Daoy (cell line): ENCODE measurements at regions not wholly inside any gene's neighbourhood (a gene's known extent, or its start where the extent isn't known, plus 50 kb on each side); places are given as distances from the start of the nearest gene placed in this dataset.
"Not testable (repeated sequence)": the region's sequence is repeated elsewhere in the genome, so short reads cannot be mapped to it uniquely, and the experiment has no call there.

ENCODE experiments used
- DNase-seq: peaks from one replicate; pipeline ENCODE4 v3.0.0-alpha.2; 2015; ENCODE audit warnings: low read depth

DNA sequence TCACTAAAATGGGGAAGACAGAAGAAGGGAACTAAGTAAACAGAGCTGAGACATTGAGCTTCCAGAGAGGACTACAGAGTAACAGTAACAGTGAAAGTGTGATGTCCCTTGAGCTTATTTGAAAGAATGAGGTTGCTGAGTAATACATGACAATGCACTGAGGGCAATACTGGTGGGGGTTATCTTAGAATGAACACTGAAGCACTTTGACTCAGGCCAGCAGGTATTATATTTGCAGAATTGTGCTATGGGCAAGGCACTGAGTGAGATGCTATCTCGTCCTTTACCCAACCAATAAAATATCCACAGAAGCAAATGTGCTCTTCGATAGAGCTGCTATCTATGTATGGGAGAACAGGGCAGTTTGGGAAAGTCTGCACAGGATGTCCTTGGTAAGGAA lies 133.2 kb downstream of the DISP1 start:
- no peak for DNase-seq

DNA sequence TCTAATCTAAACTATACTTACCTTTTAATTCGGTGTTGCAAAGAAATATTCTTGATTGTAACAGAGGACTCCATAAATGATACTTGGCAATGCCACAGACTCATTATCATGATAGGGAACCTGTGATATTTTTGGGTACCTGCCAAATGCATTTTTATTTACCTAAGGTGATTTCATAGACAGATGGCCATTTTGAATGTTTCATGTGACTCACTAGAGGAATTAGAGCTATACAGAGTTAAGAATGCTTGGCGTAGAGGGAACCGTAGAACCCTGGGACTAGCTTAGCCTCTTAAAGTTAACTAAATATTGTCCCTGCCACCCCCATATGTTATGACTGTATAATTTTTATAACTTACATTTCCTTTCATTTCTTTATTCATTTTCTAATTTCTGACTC lies 136.1 kb downstream of the DISP1 start:
- DNase-seq = peak; percentile 18

DNA sequence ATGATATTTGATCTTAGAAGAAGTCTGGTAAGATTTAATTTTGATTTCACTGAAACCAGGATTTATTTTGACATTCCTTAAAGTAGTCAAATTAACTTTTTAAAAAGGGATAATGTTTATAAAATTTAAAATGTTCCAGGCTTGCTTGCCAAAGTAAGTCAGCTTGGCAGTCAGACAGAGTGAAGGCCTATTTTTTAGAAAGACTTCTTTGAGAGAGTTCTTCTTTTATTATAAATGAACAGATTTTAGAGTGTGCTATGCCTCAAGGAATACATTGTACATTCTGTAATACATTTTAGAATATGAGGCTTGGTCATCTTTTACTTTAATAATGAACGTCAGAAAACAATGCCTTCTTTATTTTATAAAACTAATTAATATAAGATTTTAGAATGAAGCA lies 138.7 kb downstream of the DISP1 start:
- no peak for DNase-seq

DNA sequence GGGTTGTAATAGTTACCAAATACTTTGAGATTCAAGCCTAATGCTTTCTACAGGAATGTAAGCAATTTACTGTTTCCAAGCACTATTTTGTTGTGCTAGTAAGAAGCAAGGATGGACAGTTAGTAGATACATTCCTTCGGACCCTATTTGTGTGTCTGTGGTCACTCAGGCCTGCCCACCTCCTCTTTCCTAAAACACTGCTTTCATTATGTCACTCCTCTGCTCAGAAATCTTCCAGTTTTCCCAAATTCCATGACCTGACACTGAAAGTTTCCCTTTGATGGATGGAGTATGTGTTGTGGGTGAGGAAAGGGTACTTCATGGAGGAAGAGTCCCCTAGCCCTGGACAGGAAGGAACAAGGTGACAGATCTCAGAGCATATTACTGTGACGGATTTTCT lies 141.1 kb downstream of the DISP1 start:
- DNase-seq = no peak

DNA sequence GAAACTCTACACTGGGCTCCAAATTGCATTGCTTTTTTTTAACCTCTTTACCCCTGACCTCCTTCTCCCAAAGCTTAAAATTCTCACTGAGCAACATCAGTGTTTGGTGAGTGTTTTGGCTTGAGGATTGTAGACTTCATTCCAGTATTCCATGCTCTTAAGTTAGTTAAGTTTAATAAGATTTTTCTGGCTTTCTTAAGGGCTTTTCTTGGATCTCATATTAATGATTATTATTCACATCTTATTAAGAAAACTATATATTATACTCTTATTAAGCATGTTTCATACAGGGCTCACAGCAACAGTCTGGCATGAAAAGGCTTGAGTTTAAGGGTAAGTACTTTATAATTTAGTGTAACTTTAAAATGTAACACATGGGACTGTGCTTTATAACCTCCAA lies 141.8 kb downstream of the DISP1 start:
- no peak for DNase-seq

DNA sequence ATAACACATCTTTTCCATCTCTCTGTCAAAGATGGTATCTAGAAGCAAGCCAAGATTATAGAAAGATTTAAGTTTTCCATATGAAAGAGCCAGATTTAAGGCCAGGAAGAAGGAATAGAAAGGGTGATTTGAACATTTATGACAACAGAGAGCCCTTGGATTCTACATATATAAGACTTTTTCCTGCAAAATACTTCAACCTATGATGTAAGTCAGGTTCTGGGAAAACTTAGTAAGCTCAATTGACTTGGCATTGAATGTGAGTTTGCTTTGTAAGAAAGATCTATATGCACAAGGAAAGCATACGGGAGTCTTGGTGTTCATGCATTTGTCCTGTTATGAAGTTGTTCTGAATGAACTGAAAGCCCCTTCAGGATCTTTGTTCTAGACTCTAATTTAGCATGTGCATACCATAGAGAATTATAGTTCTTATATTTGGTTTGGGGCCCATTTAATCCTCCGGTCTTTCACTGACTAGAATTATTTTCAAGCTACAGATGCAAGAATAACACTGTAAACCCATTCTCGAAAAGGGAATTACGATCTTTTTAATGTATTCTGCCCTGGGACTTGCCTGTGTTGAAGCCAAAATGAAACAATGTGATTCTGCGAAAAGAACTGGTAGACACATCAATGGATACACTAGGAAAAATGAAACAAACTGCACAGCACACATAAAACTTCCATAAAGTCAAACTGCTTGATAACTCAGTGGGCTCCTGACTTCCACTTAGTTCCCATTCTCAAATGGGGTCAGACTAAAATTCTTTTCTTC lies 152.8 kb downstream of the DISP1 start:
- no peak for DNase-seq

DNA sequence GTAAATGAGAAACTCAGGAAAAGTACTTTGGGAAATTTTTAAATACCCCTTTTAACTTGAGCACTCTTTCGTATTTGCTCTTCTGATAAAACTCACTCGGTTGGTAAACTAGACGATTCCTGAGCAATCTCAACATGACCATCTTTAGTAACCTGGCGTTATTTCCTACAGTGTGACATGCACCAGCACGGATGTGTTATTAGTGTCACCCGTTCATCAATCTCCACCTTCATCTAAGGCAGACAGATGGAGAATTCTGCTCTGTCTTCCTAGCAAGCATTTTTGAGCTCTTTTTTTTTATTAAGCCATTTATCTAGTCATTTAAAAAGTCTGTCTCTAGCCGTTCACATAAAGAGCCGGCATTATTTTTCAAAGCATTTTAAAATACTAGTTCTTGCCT lies 155.2 kb downstream of the DISP1 start:
- DNase-seq = no peak

DNA sequence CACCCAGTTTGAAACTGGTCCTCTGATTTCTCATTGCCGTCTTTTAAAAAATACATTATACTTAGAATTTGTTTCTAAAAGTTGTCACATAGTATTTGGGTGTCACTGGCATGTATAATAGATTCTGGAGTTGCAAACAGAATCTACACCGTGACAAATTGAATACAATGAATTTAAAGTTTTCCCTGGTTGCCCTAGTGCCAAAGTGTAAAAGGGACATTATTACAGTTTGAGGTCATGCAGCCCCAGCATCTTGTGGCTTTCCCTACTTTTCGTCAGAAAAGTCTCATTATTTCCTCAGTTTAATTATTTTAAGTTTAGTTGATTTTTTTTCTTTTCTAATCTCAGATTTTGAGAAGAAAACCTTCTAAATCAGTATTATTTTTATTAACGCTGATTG lies 155.9 kb downstream of the DISP1 start:
- no peak for DNase-seq

DNA sequence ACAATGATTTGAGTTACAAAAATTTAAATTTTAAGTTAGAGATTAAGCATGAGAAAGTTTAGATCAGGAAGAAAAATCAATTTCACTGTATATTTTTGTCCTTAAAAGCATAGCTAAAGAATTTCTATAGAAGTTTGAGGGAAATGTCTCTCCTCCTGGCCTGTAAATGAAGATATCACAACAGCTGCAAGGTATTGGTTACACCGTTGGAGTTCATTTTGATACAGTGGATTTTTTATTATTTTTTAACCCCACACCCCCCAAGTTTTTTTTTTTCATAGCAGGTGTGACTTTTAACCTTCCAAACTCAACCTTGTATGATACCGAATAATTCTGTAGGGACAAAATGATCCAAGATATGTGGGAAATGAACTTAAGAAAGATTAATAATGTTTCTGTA lies 156.3 kb downstream of the DISP1 start:
- no peak for DNase-seq

DNA sequence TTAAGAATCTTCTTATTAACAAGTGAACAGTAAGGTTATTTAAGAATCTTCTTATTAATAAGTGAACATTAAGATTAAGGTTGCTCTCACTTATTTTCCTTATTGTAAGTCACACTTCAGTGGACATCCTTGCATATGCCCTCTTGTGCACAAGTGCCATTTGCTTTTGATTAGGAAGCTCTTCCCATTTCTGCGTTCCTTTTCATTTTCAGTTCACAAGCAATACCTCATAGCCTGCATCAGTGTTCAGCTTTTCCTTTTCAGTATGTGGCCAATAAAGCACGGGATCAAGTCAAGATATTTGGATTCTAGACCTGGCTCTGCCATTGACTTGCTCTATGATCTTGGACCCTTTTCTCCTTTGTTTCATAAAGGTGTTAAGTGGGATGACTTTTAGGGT lies 158.7 kb downstream of the DISP1 start:
- DNase-seq = no peak

DNA sequence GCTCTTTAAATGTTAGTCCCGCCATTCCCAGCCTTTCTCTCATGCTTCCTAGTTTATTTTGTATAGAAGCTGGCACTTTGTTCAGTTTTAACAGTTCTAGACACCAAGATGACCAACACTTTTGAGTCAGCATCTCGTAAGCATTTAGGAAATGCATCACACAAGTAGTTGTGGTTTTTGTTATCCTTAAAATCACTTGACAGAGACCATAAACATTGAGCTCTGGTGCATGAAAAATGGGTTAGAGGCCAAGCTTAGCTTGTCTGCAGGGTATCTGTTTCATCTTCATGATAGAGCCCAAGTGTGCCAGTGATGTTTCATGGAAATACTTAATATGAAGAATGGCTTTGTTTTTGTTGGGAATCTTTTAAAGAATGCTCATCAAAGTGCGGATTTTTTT lies 159.7 kb downstream of the DISP1 start:
- peak; percentile 83 for DNase-seq

DNA sequence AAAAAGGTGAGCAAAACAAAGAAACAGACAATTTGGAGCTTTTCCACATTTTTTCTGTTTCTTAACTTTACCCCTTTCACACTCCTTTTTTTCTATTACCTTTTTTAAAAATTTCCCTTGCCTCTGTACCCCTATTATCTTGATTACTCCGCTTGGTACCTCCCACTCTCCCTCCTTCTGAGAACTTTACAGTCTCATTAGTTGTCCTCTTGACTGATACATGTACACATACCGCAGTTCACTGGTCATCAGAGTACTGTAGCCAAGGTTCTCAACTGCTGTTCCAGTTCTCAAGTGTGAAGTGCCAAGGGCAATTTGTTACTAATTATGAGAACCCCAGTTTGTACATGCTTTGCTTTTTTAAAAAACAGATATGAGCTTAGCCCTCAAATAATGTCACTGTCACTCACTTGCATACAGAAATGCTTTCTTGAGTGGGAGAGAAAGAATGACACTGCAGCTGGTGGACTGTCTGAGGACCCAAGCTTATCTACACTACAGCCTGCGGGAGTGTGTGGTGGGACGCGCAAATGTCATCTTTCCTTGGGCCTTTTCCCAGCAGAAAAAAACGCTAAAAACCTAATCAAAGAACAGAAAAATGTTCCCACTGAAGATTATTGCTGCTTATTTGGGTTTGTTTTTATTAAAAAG lies 160.8 kb downstream of the DISP1 start:
- peak; percentile 46 for DNase-seq

DNA sequence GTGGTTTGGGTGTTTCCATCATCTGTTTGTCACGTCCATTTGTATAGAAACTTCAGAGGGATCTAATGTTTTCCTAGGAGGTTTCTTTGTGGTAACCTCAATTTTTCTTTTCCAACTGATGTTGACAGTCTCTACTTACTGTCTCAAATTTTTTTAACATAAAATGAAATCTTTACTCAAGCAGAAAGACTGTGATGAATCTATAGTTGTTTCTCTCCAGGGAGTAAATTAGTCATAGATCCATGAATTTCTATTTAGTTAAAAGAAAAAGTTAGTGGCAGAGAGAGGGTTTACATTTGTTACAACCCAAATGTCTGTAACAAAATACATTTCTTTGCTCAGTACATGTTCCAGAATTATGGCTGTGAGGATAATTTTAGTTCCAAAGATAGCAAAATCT lies 161.6 kb downstream of the DISP1 start:
- DNase-seq = no peak

DNA sequence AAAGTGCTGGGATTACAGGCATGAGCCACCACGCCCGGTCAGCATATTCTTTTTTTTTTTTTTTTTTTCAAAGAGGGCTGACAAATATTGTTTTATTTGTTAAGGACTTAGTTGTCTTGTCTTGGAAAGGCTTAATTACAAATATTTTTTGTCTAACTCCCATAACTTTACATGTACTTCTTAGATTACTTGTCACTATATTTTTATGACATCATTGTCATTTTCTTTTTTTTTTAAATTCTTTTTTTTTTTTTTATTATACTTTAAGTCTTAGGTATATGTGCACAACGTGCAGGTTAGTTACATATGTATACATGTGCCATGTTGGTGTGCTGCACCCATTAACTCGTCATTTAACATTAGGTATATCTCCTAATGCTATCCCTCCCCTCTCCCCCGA lies 162.5 kb downstream of the DISP1 start:
- not testable (repeated sequence) for DNase-seq

DNA sequence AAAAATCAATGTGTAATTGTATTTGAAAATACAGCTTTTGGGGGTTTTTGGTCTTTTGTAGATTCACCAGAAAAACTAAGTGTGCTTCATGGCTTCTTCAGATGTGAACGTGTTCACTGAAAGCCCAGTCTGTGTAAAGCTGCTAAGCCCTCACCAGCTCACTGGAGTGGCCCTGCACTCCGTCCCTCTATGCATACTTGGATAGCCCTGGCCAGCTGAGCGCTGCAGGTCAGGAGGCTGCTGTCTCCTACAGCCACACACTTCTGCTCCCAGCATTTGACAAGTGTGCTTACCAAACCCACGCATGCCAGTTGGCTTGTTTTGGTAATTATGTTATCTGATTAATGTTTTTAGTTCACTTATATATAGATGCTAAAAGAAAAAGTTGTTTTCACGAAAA lies 163.5 kb downstream of the TLR5 start:
- DNase-seq = no peak

DNA sequence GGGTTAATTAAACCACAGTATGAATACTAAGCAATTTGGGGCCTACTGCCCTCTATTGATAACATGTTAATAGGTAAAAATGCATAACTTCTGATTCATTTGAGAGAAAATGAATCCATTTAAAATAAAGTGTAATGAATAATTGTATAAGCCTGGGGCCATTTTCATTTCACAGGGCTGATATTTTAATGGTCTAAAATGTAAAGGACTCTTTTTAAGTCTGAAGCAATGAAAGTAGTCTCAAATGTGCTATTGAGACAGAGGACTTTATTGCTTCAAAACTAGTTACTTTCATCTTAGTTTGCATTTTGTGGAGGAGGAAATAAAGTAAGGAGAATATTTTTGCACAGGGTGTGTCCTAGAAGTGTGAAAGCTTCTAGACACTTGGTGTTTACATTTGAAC lies 155.4 kb downstream of the TLR5 start:
- no peak for DNase-seq

DNA sequence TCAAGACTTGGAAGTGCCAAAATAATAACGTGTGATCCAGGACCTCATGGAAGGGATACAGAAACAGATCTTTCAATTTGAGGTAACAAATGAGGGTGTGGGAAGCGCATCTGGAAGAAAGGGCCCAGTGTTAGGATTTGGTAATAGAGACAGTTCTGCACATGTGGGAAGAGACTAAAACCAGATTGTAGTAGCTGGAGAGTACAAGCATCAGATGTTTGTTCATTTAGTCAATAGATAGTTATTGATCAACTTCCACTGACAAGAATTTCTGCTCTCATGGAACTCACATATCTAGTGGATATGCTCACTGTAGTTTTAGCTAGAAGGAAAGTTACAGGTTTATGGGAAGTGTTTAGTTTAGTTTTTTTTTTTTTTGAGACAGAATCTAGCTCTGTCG lies 153.6 kb downstream of the TLR5 start:
- DNase-seq = no peak

DNA sequence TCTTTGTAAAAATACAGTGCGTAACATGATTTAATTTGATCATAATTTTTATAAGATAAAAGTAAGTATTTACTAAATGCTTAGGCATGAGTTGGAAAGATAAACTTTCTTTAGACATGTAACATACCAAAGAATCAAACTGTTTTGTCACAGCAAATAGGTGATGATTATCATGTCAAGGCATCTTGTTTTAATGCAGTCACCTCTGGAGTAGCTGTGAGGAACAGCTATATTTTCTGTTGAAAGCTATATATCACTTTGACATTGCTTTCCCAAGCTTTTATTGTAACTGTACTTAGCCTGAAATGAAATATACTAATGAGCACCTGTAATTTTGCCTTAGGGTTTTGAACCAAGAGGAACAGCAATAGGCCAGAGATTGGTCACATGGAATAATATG lies 151.9 kb downstream of the TLR5 start:
- no peak for DNase-seq

DNA sequence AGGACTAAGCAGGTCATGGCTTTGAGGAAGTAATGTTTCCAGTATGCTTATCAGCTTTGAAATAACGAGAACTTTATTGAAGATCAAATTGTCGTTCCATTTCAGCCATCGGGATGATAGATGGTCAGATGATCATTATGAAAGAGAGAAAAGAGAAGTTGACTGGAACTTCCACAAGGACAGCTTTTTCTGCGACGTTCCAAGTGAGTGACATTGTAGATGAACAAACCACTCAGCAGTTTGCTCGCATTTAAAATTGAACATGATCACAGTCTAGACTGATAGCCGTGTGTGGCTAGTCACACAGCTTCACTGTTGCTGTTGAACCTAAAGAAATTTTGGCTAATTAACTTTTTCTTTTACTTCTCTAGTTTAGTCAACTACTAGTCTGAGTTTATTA lies 151.1 kb downstream of the TLR5 start:
- DNase-seq = no peak

DNA sequence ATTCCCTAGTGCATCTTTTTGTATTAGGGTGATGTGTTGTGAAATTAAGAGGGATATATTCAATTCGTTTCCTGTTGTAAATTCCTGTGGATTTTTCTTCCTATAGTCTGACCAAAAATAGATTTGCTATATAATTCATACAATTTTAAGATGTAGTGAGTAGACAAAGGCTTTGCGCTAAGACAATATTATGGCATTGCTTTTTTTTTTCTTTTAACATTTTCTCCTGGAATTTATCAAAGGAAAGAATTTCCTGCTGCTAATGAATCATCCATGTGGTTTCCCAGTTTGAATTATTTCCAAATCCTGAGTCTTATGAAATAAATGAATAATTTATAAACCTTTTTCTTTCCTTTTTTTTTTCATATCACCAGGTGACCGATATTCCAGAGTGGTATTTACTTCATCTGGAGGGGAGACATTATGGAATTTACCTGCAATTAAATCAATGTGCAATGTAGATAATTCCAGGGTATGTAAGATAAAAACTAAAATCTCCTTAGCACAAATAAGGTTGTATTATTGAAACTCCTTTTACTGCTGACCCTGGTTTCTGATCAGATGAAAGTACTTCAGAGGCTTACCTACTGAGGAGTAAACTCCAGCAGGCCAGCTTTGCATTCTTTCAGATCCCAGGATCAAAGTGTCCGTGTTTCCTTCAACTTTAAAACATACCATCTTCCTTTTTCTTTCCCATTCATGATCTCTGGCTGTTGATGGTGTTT lies 148.4 kb downstream of the TLR5 start:
- DNase-seq = no peak

DNA sequence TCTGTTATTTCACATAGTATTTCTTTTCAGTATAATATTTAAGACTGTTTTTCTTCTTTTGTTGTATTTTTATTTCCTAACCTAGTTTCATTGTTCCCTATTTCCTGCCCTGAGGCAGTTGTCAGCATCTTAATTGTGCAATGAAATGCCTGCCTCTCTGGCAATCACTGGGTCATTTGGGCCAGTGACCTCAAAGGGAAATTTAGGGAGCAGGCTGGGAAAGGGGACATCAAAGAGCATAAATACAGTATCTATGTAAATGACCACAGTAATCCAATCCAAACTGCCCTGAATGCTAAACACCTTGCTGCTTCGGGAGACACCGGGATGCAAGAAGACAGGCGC lies 147.8 kb downstream of the TLR5 start:
- no peak for DNase-seq

DNA sequence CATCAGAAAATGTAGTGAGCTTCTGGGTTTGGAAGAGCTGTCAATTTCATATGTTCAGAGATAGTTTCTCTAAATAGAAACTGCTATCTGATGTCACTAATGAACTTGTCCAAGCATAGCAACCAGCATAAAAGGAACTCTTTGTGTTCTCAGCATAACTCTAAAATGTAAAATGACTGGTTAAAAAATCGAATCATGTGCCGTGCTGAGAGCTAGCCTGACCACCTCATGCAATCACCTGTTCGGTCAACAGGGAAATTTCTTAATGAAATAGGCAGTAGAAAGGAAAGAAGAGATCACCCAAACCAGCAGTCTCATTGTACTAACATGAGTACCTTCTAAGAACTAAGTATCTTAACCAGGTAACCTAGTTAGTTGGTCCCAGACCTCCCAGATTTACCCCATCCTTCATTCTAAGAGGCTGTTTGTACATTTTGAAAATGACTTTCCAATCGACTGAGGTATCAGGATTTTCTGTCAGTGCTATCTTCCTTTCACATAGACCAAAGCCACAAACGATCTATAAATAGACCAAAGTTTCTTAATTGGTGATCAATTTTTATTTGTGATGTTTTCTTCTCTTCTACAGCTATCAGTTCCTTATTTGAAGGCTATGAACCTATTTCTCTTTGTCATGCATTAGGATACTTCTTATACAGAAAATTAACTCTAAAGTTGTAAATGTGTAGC lies 147.3 kb downstream of the TLR5 start:
- DNase-seq = no peak
